Psoas muscle (tissue), 7 donors: ENCODE measurements at regions not wholly inside any gene's neighbourhood (a gene's known extent, or its start where the extent isn't known, plus 50 kb on each side); places are given as distances from the start of the nearest gene placed in this dataset.

ENCODE experiments used
- ATAC-seq, 4 donors: fragments of 200-7000 bp; cut with Tn5 transposase; one replicate each; pipeline ENCODE4 v1.9.1; 2020; ENCODE audit warnings: moderate library complexity in 3 of 4, mild to moderate bottlenecking in 2 of 4
- DNase-seq, 2 donors: peaks; one replicate each; pipeline ENCODE4 v3.0.0-alpha.2; 2020
- H3K27ac ChIP-seq: fragments of 200-600 bp; one replicate; pipeline ENCODE4 v1.8.0; 2022
- H3K27me3 ChIP-seq, 3 donors: fragments of 200-600 bp in 1 of 3; one replicate each; pipeline versions ENCODE4 v1.6.1 to v1.8.0; 2013 to 2022; ENCODE audit warnings: low read length in 2 of 3, mild to moderate bottlenecking in 2 of 3, moderate library complexity in 1 of 3; ENCODE audit not compliant: insufficient read depth in 3 of 3
- H3K36me3 ChIP-seq, 2 donors: fragments of 200-600 bp in 1 of 2; one replicate each; pipeline versions ENCODE4 v1.6.1 to v1.8.0; 2013 to 2022; ENCODE audit warnings: low read depth in 1 of 2, mild to moderate bottlenecking in 1 of 2, moderate library complexity in 1 of 2; ENCODE audit not compliant: insufficient read depth in 1 of 2
- H3K4me1 ChIP-seq: fragments of 200-600 bp; one replicate; pipeline ENCODE4 v1.8.0; 2022
- H3K4me3 ChIP-seq: fragments of 200-600 bp; one replicate; pipeline ENCODE4 v1.8.0; 2022; ENCODE audit warnings: mild to moderate bottlenecking
- H3K9me3 ChIP-seq: fragments of 200-600 bp; one replicate; pipeline ENCODE4 v1.8.0; 2022
- CTCF ChIP-seq: fragments of 200-600 bp; IDR thresholded peaks from one replicate; pipeline ENCODE4 v1.8.0; 2022; ENCODE audit warnings: antibody characterized with exemption
- WGBS, 3 donors: extraction: QIAGEN DNeasy Blood & Tissue Kit; methylation state at CpG; one replicate each; pipeline versions ENCODE4 v1.1.6 to v1.1.7; 2013; 5-methylcytosine and 5-hydroxymethylcytosine counted together
- intact Hi-C, 2 donors: fragments of 100-400 bp; cut with DNase I; formaldehyde crosslinking; loops; one replicate each; pipeline versions ENCODE4 v1.11.0 to v1.14.2; 2022
- donor health status: healthy with polysubstance abuse.
- donor health status: DM: no; HTN: no; CAD: no; lungs with moderate emphysema.
- donor health status: Bipolar disorder and iron deficiency.
- donor health status: healthy.
- donor health status: DM: yes; HTN: yes; CAD: no.
- donor health status: DM: no; HTN: no; CAD: no.
- donor health status: DM: yes; HTN: yes; CAD: no.

GRCh38 chr18:4593459-4593858, 138.4 kb upstream of the DLGAP1 start:
- TF ChIP-seq CTCF = no peak
- intact Hi-C loops = no loop called here
- DNase-seq (no peak), ATAC-seq (no peak)
- WGBS, 3 donors = 75 to 86% (median 85%) methylated on average over 4 of the region's 4 CpGs
- Histone ChIP-seq H3K9me3 (no peaks in the 10 kb centered on the region), H3K4me3 (no peak overlapping the region), H3K36me3 (no peaks in the 10 kb centered on the region), H3K27me3 (no peaks in the 10 kb centered on the region), H3K27ac (no peak overlapping the region), H3K4me1 (no peaks in the 10 kb centered on the region)

GRCh38 chr18:4589056-4589800, 134.1 kb upstream of the DLGAP1 start:
- no peak for TF ChIP-seq CTCF
- H3K4me3 ChIP-seq = no peak overlapping the region
- no peak overlapping the region for H3K27ac ChIP-seq
- no peaks in the 10 kb centered on the region for H3K9me3 ChIP-seq
- no peak for DNase-seq
- no peaks in the 10 kb centered on the region for H3K4me1 ChIP-seq
- intact Hi-C loops = no loop called here
- no peak for ATAC-seq
- H3K27me3 ChIP-seq = no peaks in the 10 kb centered on the region
- 66 to 76% (median 75%) methylated on average over 5 of the region's 5 CpGs for WGBS, 3 donors
- H3K36me3 ChIP-seq = no peaks in the 10 kb centered on the region

- H3K27me3 ChIP-seq = no peaks in the 10 kb centered on the region
- no peak overlapping the region for H3K27ac ChIP-seq
- no peak for TF ChIP-seq CTCF
- no peaks in the 10 kb centered on the region for H3K4me1 ChIP-seq
- H3K9me3 ChIP-seq = no peaks in the 10 kb centered on the region
- ATAC-seq (no peak), DNase-seq (no peak)
- no peak overlapping the region for H3K4me3 ChIP-seq
- H3K36me3 ChIP-seq = no peaks in the 10 kb centered on the region
- intact Hi-C loops = no loop called here
These were observed 132.1 kb upstream of the DLGAP1 start for GRCh38 chr18:4587204-4587603.

- DNase-seq (no peak), ATAC-seq (no peak)
- Histone ChIP-seq H3K36me3 (no peaks in the 10 kb centered on the region), H3K4me3 (no peak overlapping the region), H3K9me3 (no peaks in the 10 kb centered on the region), H3K27ac (no peak overlapping the region), H3K27me3 (no peaks in the 10 kb centered on the region), H3K4me1 (no peaks in the 10 kb centered on the region)
- intact Hi-C loops = no loop called here
- WGBS, 3 donors = 58 to 65% (median 64%) methylated on average over 2 of the region's 2 CpGs
- TF ChIP-seq CTCF = no peak
These were observed 131.6 kb upstream of the DLGAP1 start for GRCh38 chr18:4586731-4587130.
